GM12878 (cell line): ENCODE measurements at regions not wholly inside any gene's neighbourhood (a gene's known extent, or its start where the extent isn't known, plus 50 kb on each side); places are given as distances from the start of the nearest gene placed in this dataset.

Experiments
- CBX5 ChIP-seq: sonication (generic); IDR thresholded peaks from 2 replicates; pipeline ENCODE4 v1.6.1; 2016; ENCODE audit warnings: low read depth, moderate library complexity, mild to moderate bottlenecking, inconsistent platforms
- CTCF ChIP-seq, 3 experiments: IDR thresholded peaks in 2 of 3; conservative IDR thresholded peaks in 1 of 3; 2 replicates each; pipeline ENCODE4 v1.5.1; 2011; ENCODE audit warnings: low read depth in 3 of 3, low read length in 3 of 3, mild to moderate bottlenecking in 3 of 3, control low read depth in 2 of 3, moderate library complexity in 2 of 3, inconsistent platforms in 1 of 3, mixed read lengths in 1 of 3; ENCODE audit not compliant: control insufficient read depth in 2 of 3, insufficient read depth in 1 of 3; ENCODE audit errors: extremely low read depth in 1 of 3
- SMC3 ChIP-seq: IDR thresholded peaks from 2 replicates; pipeline ENCODE4 v1.6.1; 2011; ENCODE audit warnings: low read length, improper control_type of control experiment, borderline replicate concordance

GRCh38 chr6:79803917-79804316 lies 143.4 kb downstream of the ELOVL4 start:
- TF ChIP-seq CTCF (IDR thresholded peaks at IDR 0.05 in 2 of 3, conservative IDR thresholded peaks at IDR 0.05 in 1 of 3; ENCODE audit: control insufficient read depth in 2 of 3, extremely low read depth in 1 of 3, insufficient read depth in 1 of 3, low read depth in 3 of 3, low read length in 3 of 3): no peak
- no peak for TF ChIP-seq CBX5
- TF ChIP-seq SMC3: no peak
